ENCODE measurements at regions not wholly inside any gene's neighbourhood (a gene's known extent, or its start where the extent isn't known, plus 50 kb on each side); places are given as distances from the start of the nearest gene placed in this dataset.

DNA sequence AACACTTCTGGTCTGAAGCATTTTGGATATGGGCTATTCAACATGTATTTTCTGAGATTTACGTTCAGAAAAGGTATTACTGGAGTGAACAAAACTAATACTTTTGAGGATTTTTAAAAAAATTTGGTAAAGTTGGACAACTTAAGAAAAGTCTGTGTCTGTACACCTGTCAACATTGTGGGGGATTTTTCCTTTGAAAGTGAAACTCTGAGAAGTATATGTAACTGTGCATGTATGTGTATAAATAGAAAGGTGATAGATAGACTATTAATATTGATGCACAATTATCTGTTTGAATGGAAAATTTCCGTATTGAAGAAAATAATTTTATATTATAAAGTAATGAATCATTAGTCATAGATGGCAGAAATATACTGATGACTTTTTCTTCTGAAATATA is 312.8 kb upstream of the MDGA2 start:
- no peak for TF ChIP-seq CTCF (IDR thresholded peaks at IDR 0.05; ENCODE audit: low read depth, low read length)
- TF ChIP-seq POLR2A (IDR thresholded peaks at IDR 0.05; ENCODE audit: extremely low read depth, insufficient read length): no peak
- no peak for TF ChIP-seq MYC (IDR thresholded peaks at IDR 0.05; ENCODE audit: low read depth, low read length)
- TF ChIP-seq MAX (IDR thresholded peaks at IDR 0.05; ENCODE audit: low read depth, low read length): no peak
